ENCODE measurements at regions not wholly inside any gene's neighbourhood (a gene's known extent, or its start where the extent isn't known, plus 50 kb on each side); places are given as distances from the start of the nearest gene placed in this dataset.
"Not testable (repeated sequence)": the region's sequence is repeated elsewhere in the genome, so short reads cannot be mapped to it uniquely, and the experiment has no call there.

GRCh38 chr7:16369309-16369708 is 52.0 kb downstream of the CRPPA start:
- TF ChIP-seq EP300, CTCF (IDR thresholded peaks at IDR 0.05): not testable (repeated sequence)

Data from tibial nerve (tissue), 4 donors.